ENCODE measurements at regions not wholly inside any gene's neighbourhood (a gene's known extent, or its start where the extent isn't known, plus 50 kb on each side); places are given as distances from the start of the nearest gene placed in this dataset.

- no peak for TF ChIP-seq POLR2A (IDR thresholded peaks at IDR 0.05)
- TF ChIP-seq CTCF (IDR thresholded peaks at IDR 0.05), result no peak
Measured at GRCh38 chr2:139720056-139720455, 939.9 kb upstream of the NXPH2 start.
